HG03354 (cell line): ENCODE measurements at regions not wholly inside any gene's neighbourhood (a gene's known extent, or its start where the extent isn't known, plus 50 kb on each side); places are given as distances from the start of the nearest gene placed in this dataset.

Experiments used
- ATAC-seq: cut with Tn5 transposase; IDR thresholded peaks from one replicate; pipeline ENCODE4 v1.9.1; 2021; ENCODE audit warnings: mild to moderate bottlenecking; ENCODE audit not compliant: unreplicated experiment, poor library complexity, severe bottlenecking

GRCh38 chr21:18460979-18461378 is 57.4 kb upstream of the TMPRSS15 start:
- ATAC-seq = peak; percentile 82

GRCh38 chr21:18461743-18462142 is 58.2 kb upstream of the TMPRSS15 start:
- no peak for ATAC-seq

GRCh38 chr21:18467715-18468114 is 64.1 kb upstream of the TMPRSS15 start:
- no peak for ATAC-seq

GRCh38 chr21:18468790-18469189 is 65.2 kb upstream of the TMPRSS15 start:
- peak; percentile 73 for ATAC-seq

GRCh38 chr21:18476639-18477038 is 73.1 kb upstream of the TMPRSS15 start:
- no peak for ATAC-seq

- no peak for ATAC-seq
These were observed 73.5 kb upstream of the TMPRSS15 start for GRCh38 chr21:18477043-18477442.

- ATAC-seq = no peak
These were observed 74.9 kb upstream of the TMPRSS15 start for GRCh38 chr21:18478513-18478912.

GRCh38 chr21:18488252-18488651 is 84.7 kb upstream of the TMPRSS15 start:
- ATAC-seq = no peak

- no peak for ATAC-seq
These were observed 89.8 kb upstream of the TMPRSS15 start for GRCh38 chr21:18493422-18493821.

- no peak for ATAC-seq
These were observed 91.9 kb upstream of the TMPRSS15 start for GRCh38 chr21:18495523-18495922.

GRCh38 chr21:18498431-18498830 is 94.8 kb upstream of the TMPRSS15 start:
- no peak for ATAC-seq

GRCh38 chr21:18499761-18500376 is 96.3 kb upstream of the TMPRSS15 start:
- no peak for ATAC-seq

GRCh38 chr21:18518054-18518481 is 114.5 kb upstream of the TMPRSS15 start:
- no peak for ATAC-seq

GRCh38 chr21:18521204-18521603 is 117.6 kb upstream of the TMPRSS15 start:
- ATAC-seq = no peak

- ATAC-seq = no peak
These were observed 118.8 kb upstream of the TMPRSS15 start for GRCh38 chr21:18522181-18522972.

GRCh38 chr21:18524097-18524880 is 120.7 kb upstream of the TMPRSS15 start:
- ATAC-seq = no peak

GRCh38 chr21:18529254-18529653 is 125.7 kb upstream of the TMPRSS15 start:
- ATAC-seq = no peak

GRCh38 chr21:18542081-18542480 is 138.5 kb upstream of the TMPRSS15 start:
- no peak for ATAC-seq

- no peak for ATAC-seq
These were observed 142.3 kb upstream of the TMPRSS15 start for GRCh38 chr21:18545908-18546307.

GRCh38 chr21:18547347-18547746 is 143.8 kb upstream of the TMPRSS15 start:
- ATAC-seq = no peak

- ATAC-seq = no peak
These were observed 144.7 kb upstream of the TMPRSS15 start for GRCh38 chr21:18548249-18548648.
